SU-DHL-6 (cell line): ENCODE measurements at regions not wholly inside any gene's neighbourhood (a gene's known extent, or its start where the extent isn't known, plus 50 kb on each side); places are given as distances from the start of the nearest gene placed in this dataset.

Experiments used
- H2AFZ ChIP-seq: fragments of 200-600 bp; sonication (generic); 2 replicates; pipeline ENCODE4 v1.6.1; 2014; ENCODE audit warnings: low read depth, mild to moderate bottlenecking, moderate library complexity, mixed read lengths, antibody characterized with exemption, low read length; ENCODE audit not compliant: severe bottlenecking
- H3F3A ChIP-seq: fragments of 200-600 bp; shearing (Covaris generic); 2 replicates; pipeline ENCODE4 v1.6.0; 2016; ENCODE audit warnings: antibody characterized with exemption, mild to moderate bottlenecking; ENCODE audit not compliant: insufficient read depth
- H3K27ac ChIP-seq: fragments of 200-600 bp; sonication (generic); 2 replicates; pipeline ENCODE4 v1.5.1; 2016; ENCODE audit warnings: low read depth, mild to moderate bottlenecking, low read length, moderate library complexity, mixed read lengths
- H3K27me3 ChIP-seq: fragments of 200-600 bp; sonication (generic), shearing (Covaris generic); 2 replicates; pipeline ENCODE4 v1.6.0; 2014; ENCODE audit warnings: mild to moderate bottlenecking, low read length
- H3K36me3 ChIP-seq: fragments of 200-600 bp; sonication (generic); 2 replicates; pipeline ENCODE4 v1.6.1; 2014; ENCODE audit warnings: mild to moderate bottlenecking, low read length, mixed read lengths
- H3K4me2 ChIP-seq: fragments of 300-600, 200-600 bp; shearing (Covaris generic), sonication (generic); 2 replicates; pipeline ENCODE4 v1.6.0; 2014; ENCODE audit warnings: low read length, low read depth, mild to moderate bottlenecking; ENCODE audit not compliant: poor library complexity, severe bottlenecking
- H3K4me3 ChIP-seq: fragments of 200-600 bp; sonication (generic); 2 replicates; pipeline ENCODE4 v1.5.1; 2014; ENCODE audit warnings: antibody characterized with exemption, low read length, mild to moderate bottlenecking, mixed read lengths; ENCODE audit not compliant: insufficient read depth, poor library complexity, severe bottlenecking
- H3K79me2 ChIP-seq: fragments of 200-600 bp; sonication (generic); 2 replicates; pipeline ENCODE4 v1.6.1; 2014; ENCODE audit warnings: mild to moderate bottlenecking, low read length, moderate library complexity; ENCODE audit not compliant: insufficient read depth
- H3K9ac ChIP-seq: fragments of 200-600 bp; sonication (generic); 2 replicates; pipeline ENCODE4 v1.7.0; 2014; ENCODE audit warnings: mild to moderate bottlenecking, low read length
- H3K9me2 ChIP-seq: fragments of 200-600 bp; sonication (generic); replicated peaks from 2 replicates; pipeline ENCODE4 v1.6.1; 2014; ENCODE audit warnings: low read length; ENCODE audit not compliant: insufficient read depth
- H3K9me3 ChIP-seq: fragments of 200-600 bp; sonication (generic); 2 replicates; pipeline ENCODE4 v1.6.1; 2014; ENCODE audit warnings: low read length, mixed read lengths; ENCODE audit not compliant: insufficient read depth
- H4K20me1 ChIP-seq: fragments of 200-600 bp; sonication (generic); 2 replicates; pipeline ENCODE4 v1.6.1; 2014; ENCODE audit warnings: low read depth, mild to moderate bottlenecking, antibody characterized with exemption, low read length, moderate library complexity, mixed read lengths
- CTCF ChIP-seq: fragments of 200-600 bp; sonication (generic); IDR thresholded peaks from one replicate; pipeline ENCODE4 v1.5.1; 2017; ENCODE audit warnings: antibody characterized with exemption, mild to moderate bottlenecking, low read length, moderate library complexity; ENCODE audit not compliant: insufficient read depth, poor library complexity, severe bottlenecking
- EZH2phosphoT487 ChIP-seq: fragments of 200-600 bp; sonication (generic), shearing (Covaris generic); conservative IDR thresholded peaks from 2 replicates; pipeline ENCODE4 v1.6.1; 2018; ENCODE audit warnings: mild to moderate bottlenecking, antibody characterized with exemption, low read length, moderate library complexity, mixed read lengths

GRCh38 chr5:96159043-96159442, 197.4 kb upstream of the ELL2 start:
- no peak overlapping the region for H3K27ac ChIP-seq
- TF ChIP-seq CTCF (no peak), EZH2phosphoT487 (no peak)
- no peak overlapping the region for H3K4me2 ChIP-seq
- no peak overlapping the region for H3K9ac ChIP-seq
- H3K9me2 ChIP-seq, result no peaks in the 10 kb centered on the region
- H3K36me3 ChIP-seq, result no peaks in the 10 kb centered on the region
- H3K27me3 ChIP-seq, result no peaks in the 10 kb centered on the region
- H3K9me3 ChIP-seq, result no peaks in the 10 kb centered on the region
- H2AFZ ChIP-seq, result no peak overlapping the region
- no peaks in the 10 kb centered on the region for H3F3A ChIP-seq
- H4K20me1 ChIP-seq, result no peaks in the 10 kb centered on the region
- no peak overlapping the region for H3K4me3 ChIP-seq
- no peaks in the 10 kb centered on the region for H3K79me2 ChIP-seq

- Histone ChIP-seq H3K4me2 (no peak overlapping the region), H3K79me2 (no peaks in the 10 kb centered on the region), H3K27ac (no peak overlapping the region), H3K4me3 (no peak overlapping the region), H4K20me1 (no peaks in the 10 kb centered on the region), H3K27me3 (no peaks in the 10 kb centered on the region), H2AFZ (no peak overlapping the region), H3F3A (no peaks in the 10 kb centered on the region), H3K9ac (no peak overlapping the region), H3K9me2 (no peaks in the 10 kb centered on the region), H3K9me3 (no peaks in the 10 kb centered on the region), H3K36me3 (no peaks in the 10 kb centered on the region)
- no peak for TF ChIP-seq CTCF
- no peak for TF ChIP-seq EZH2phosphoT487
These were observed 196.2 kb upstream of the ELL2 start for GRCh38 chr5:96157841-96158291.

GRCh38 chr5:96157077-96157780, 195.6 kb upstream of the ELL2 start:
- H3K4me2 ChIP-seq, result no peak overlapping the region
- H3K36me3 ChIP-seq, result no peaks in the 10 kb centered on the region
- H3K9me3 ChIP-seq, result no peaks in the 10 kb centered on the region
- H3K4me3 ChIP-seq, result no peak overlapping the region
- no peaks in the 10 kb centered on the region for H3K79me2 ChIP-seq
- TF ChIP-seq EZH2phosphoT487, result no peak
- no peak for TF ChIP-seq CTCF
- no peaks in the 10 kb centered on the region for H3F3A ChIP-seq
- H3K9me2 ChIP-seq, result no peaks in the 10 kb centered on the region
- no peak overlapping the region for H3K27ac ChIP-seq
- no peaks in the 10 kb centered on the region for H3K27me3 ChIP-seq
- no peak overlapping the region for H3K9ac ChIP-seq
- H2AFZ ChIP-seq, result no peak overlapping the region
- no peaks in the 10 kb centered on the region for H4K20me1 ChIP-seq
